ENCODE measurements at regions not wholly inside any gene's neighbourhood (a gene's known extent, or its start where the extent isn't known, plus 50 kb on each side); places are given as distances from the start of the nearest gene placed in this dataset.

- H3K9me3 ChIP-seq = no peaks in the 10 kb centered on the region
- no peak for ATAC-seq (replicated peaks in 1 of 4)
- no peaks in the 10 kb centered on the region for H3K36me3 ChIP-seq (ENCODE audit: control insufficient read depth in 2 of 2, extremely low read depth in 1 of 2, insufficient read depth in 1 of 2, low read length in 1 of 2)
- H3K27me3 Mint-ChIP-seq = no peaks in the 10 kb centered on the region
- H3K9me3 Mint-ChIP-seq = peaks cover 0 to 17% (median 3%) of the 10 kb centered on the region in 3 donors
- no peaks in the 10 kb centered on the region for H3K27me3 ChIP-seq (replicated peaks in 1 of 2; ENCODE audit: control insufficient read depth in 2 of 2, extremely low read depth in 1 of 2, insufficient read depth in 2 of 2, low read length in 1 of 2)
- H3K27ac ChIP-seq (ENCODE audit: low read length) = no peak overlapping the region
- DNase-seq = no peak
- CTCF ChIA-PET = no interaction called here
- H3K4me1 Mint-ChIP-seq = no peaks in the 10 kb centered on the region
- H3K27ac Mint-ChIP-seq = no peak overlapping the region
- no peaks in the 10 kb centered on the region for H3K36me3 Mint-ChIP-seq
- 100% methylated on average over 1 of the region's 4 CpGs for WGBS (ENCODE audit: insufficient coverage)
- H3K4me1 ChIP-seq (ENCODE audit: control insufficient read depth in 1 of 2, extremely low read depth in 1 of 2, insufficient read depth in 2 of 2, low read length in 2 of 2) = no peaks in the 10 kb centered on the region
- POLR2A ChIA-PET = no interaction called here
- H3K4me3 ChIP-seq (ENCODE audit: control insufficient read depth in 1 of 2, extremely low read depth in 1 of 2, low read length in 1 of 2) = no peak overlapping the region
- no peak overlapping the region for H3K4me3 Mint-ChIP-seq
Observed at GRCh38 chr7:15916681-15917380, 230.3 kb upstream of the MEOX2 start.

GRCh38 chr7:15915686-15916293, 229.3 kb upstream of the MEOX2 start:
- Histone ChIP-seq H3K27me3 (replicated peaks in 1 of 2; ENCODE audit: control insufficient read depth in 2 of 2, extremely low read depth in 1 of 2, insufficient read depth in 2 of 2, low read length in 1 of 2) (no peaks in the 10 kb centered on the region), H3K4me1 (ENCODE audit: control insufficient read depth in 1 of 2, extremely low read depth in 1 of 2, insufficient read depth in 2 of 2, low read length in 2 of 2) (no peaks in the 10 kb centered on the region), H3K36me3 (ENCODE audit: control insufficient read depth in 2 of 2, extremely low read depth in 1 of 2, insufficient read depth in 1 of 2, low read length in 1 of 2) (no peaks in the 10 kb centered on the region), H3K27ac (ENCODE audit: low read length) (no peak overlapping the region), H3K9me3 (no peaks in the 10 kb centered on the region), H3K4me3 (ENCODE audit: control insufficient read depth in 1 of 2, extremely low read depth in 1 of 2, low read length in 1 of 2) (no peak overlapping the region)
- WGBS (ENCODE audit: insufficient coverage) = 80% methylated on average over 1 of the region's 6 CpGs
- ATAC-seq (replicated peaks in 1 of 4) = no peak
- no peaks in the 10 kb centered on the region for H3K27me3 Mint-ChIP-seq
- H3K9me3 Mint-ChIP-seq = peaks cover 0 to 14% (median 3%) of the 10 kb centered on the region in 3 donors
- no peak for DNase-seq
- POLR2A ChIA-PET = no interaction called here
- CTCF ChIA-PET = interaction anchor here in 1 of 2 donors (0.7 kb wide), 1 partner anchor 51 kb away, joined by 5 read pairs; no protein-coding TSS in a partner anchor
- H3K36me3 Mint-ChIP-seq = no peaks in the 10 kb centered on the region
- no peaks in the 10 kb centered on the region for H3K4me1 Mint-ChIP-seq
- no peak overlapping the region for H3K27ac Mint-ChIP-seq
- no peak overlapping the region for H3K4me3 Mint-ChIP-seq

GRCh38 chr7:15914611-15915010, 228.1 kb upstream of the MEOX2 start:
- DNase-seq (no peak), ATAC-seq (replicated peaks in 1 of 4) (no peak)
- Mint-ChIP-seq H3K4me1 (no peaks in the 10 kb centered on the region), H3K27me3 (no peaks in the 10 kb centered on the region), H3K4me3 (no peak overlapping the region), H3K9me3 (peaks cover 0 to 14% (median 3%) of the 10 kb centered on the region in 3 donors), H3K27ac (no peak overlapping the region), H3K36me3 (no peaks in the 10 kb centered on the region)
- Histone ChIP-seq H3K4me1 (ENCODE audit: control insufficient read depth in 1 of 2, extremely low read depth in 1 of 2, insufficient read depth in 2 of 2, low read length in 2 of 2) (no peaks in the 10 kb centered on the region), H3K27me3 (replicated peaks in 1 of 2; ENCODE audit: control insufficient read depth in 2 of 2, extremely low read depth in 1 of 2, insufficient read depth in 2 of 2, low read length in 1 of 2) (no peaks in the 10 kb centered on the region), H3K9me3 (no peaks in the 10 kb centered on the region), H3K27ac (ENCODE audit: low read length) (no peak overlapping the region), H3K36me3 (ENCODE audit: control insufficient read depth in 2 of 2, extremely low read depth in 1 of 2, insufficient read depth in 1 of 2, low read length in 1 of 2) (no peaks in the 10 kb centered on the region), H3K4me3 (ENCODE audit: control insufficient read depth in 1 of 2, extremely low read depth in 1 of 2, low read length in 1 of 2) (no peak overlapping the region)
- WGBS (ENCODE audit: insufficient coverage) = no CpG with 5 or more reads among the region's 2 CpGs
- ChIA-PET CTCF (no interaction called here), POLR2A (no interaction called here)

GRCh38 chr7:15906436-15906835, 220.0 kb upstream of the MEOX2 start:
- no peak for DNase-seq
- no peaks in the 10 kb centered on the region for H3K36me3 Mint-ChIP-seq
- peaks cover 8 to 16% (median 9%) of the 10 kb centered on the region in 3 donors for H3K9me3 Mint-ChIP-seq
- no peaks in the 10 kb centered on the region for H3K27me3 ChIP-seq (replicated peaks in 1 of 2; ENCODE audit: control insufficient read depth in 2 of 2, extremely low read depth in 1 of 2, insufficient read depth in 2 of 2, low read length in 1 of 2)
- no peak overlapping the region for H3K4me3 ChIP-seq (ENCODE audit: control insufficient read depth in 1 of 2, extremely low read depth in 1 of 2, low read length in 1 of 2)
- H3K27ac ChIP-seq (ENCODE audit: low read length) = no peak overlapping the region
- no peak for ATAC-seq (replicated peaks in 1 of 4)
- H3K27ac Mint-ChIP-seq = no peak overlapping the region
- no peaks in the 10 kb centered on the region for H3K36me3 ChIP-seq (ENCODE audit: control insufficient read depth in 2 of 2, extremely low read depth in 1 of 2, insufficient read depth in 1 of 2, low read length in 1 of 2)
- CTCF ChIA-PET = no interaction called here
- no peaks in the 10 kb centered on the region for H3K9me3 ChIP-seq
- no peaks in the 10 kb centered on the region for H3K4me1 Mint-ChIP-seq
- no CpG with 5 or more reads among the region's 1 CpG for WGBS (ENCODE audit: insufficient coverage)
- POLR2A ChIA-PET = no interaction called here
- H3K4me3 Mint-ChIP-seq = no peak overlapping the region
- no peaks in the 10 kb centered on the region for H3K27me3 Mint-ChIP-seq
- no peaks in the 10 kb centered on the region for H3K4me1 ChIP-seq (ENCODE audit: control insufficient read depth in 1 of 2, extremely low read depth in 1 of 2, insufficient read depth in 2 of 2, low read length in 2 of 2)

GRCh38 chr7:15905251-15906040, 219.0 kb upstream of the MEOX2 start:
- ChIA-PET CTCF (no interaction called here), POLR2A (no interaction called here)
- no peaks in the 10 kb centered on the region for H3K36me3 ChIP-seq (ENCODE audit: control insufficient read depth in 2 of 2, extremely low read depth in 1 of 2, insufficient read depth in 1 of 2, low read length in 1 of 2)
- no peaks in the 10 kb centered on the region for H3K27me3 ChIP-seq (replicated peaks in 1 of 2; ENCODE audit: control insufficient read depth in 2 of 2, extremely low read depth in 1 of 2, insufficient read depth in 2 of 2, low read length in 1 of 2)
- no peaks in the 10 kb centered on the region for H3K27me3 Mint-ChIP-seq
- no peaks in the 10 kb centered on the region for H3K36me3 Mint-ChIP-seq
- H3K27ac ChIP-seq (ENCODE audit: low read length) = no peak overlapping the region
- no peak overlapping the region for H3K4me3 ChIP-seq (ENCODE audit: control insufficient read depth in 1 of 2, extremely low read depth in 1 of 2, low read length in 1 of 2)
- no peak for ATAC-seq (replicated peaks in 1 of 4)
- H3K4me3 Mint-ChIP-seq = no peak overlapping the region
- DNase-seq = no peak
- peaks cover 9 to 16% (median 10%) of the 10 kb centered on the region in 3 donors for H3K9me3 Mint-ChIP-seq
- H3K9me3 ChIP-seq = no peaks in the 10 kb centered on the region
- no peaks in the 10 kb centered on the region for H3K4me1 Mint-ChIP-seq
- no peaks in the 10 kb centered on the region for H3K4me1 ChIP-seq (ENCODE audit: control insufficient read depth in 1 of 2, extremely low read depth in 1 of 2, insufficient read depth in 2 of 2, low read length in 2 of 2)
- H3K27ac Mint-ChIP-seq = no peak overlapping the region
- 59% methylated on average over 4 of the region's 8 CpGs for WGBS (ENCODE audit: insufficient coverage)

GRCh38 chr7:15891151-15891881, 204.8 kb upstream of the MEOX2 start:
- no peak for ATAC-seq (replicated peaks in 1 of 4)
- ChIA-PET POLR2A (no interaction called here), CTCF (interaction anchor here in 1 of 2 donors (0.6 kb wide), 2 partner anchors 65 to 143 kb away, joined by 3 read pairs; no protein-coding TSS in a partner anchor)
- no peak overlapping the region for H3K27ac ChIP-seq (ENCODE audit: low read length)
- peaks cover 7 to 21% (median 12%) of the 10 kb centered on the region in 3 donors for H3K9me3 Mint-ChIP-seq
- no peak overlapping the region for H3K27ac Mint-ChIP-seq
- no peaks in the 10 kb centered on the region for H3K4me1 Mint-ChIP-seq
- no peaks in the 10 kb centered on the region for H3K36me3 Mint-ChIP-seq
- H3K27me3 ChIP-seq (replicated peaks in 1 of 2; ENCODE audit: control insufficient read depth in 2 of 2, extremely low read depth in 1 of 2, insufficient read depth in 2 of 2, low read length in 1 of 2) = no peaks in the 10 kb centered on the region
- no peaks in the 10 kb centered on the region for H3K4me1 ChIP-seq (ENCODE audit: control insufficient read depth in 1 of 2, extremely low read depth in 1 of 2, insufficient read depth in 2 of 2, low read length in 2 of 2)
- no peak overlapping the region for H3K4me3 Mint-ChIP-seq
- no peaks in the 10 kb centered on the region for H3K27me3 Mint-ChIP-seq
- no peaks in the 10 kb centered on the region for H3K9me3 ChIP-seq
- H3K4me3 ChIP-seq (ENCODE audit: control insufficient read depth in 1 of 2, extremely low read depth in 1 of 2, low read length in 1 of 2) = no peak overlapping the region
- no peaks in the 10 kb centered on the region for H3K36me3 ChIP-seq (ENCODE audit: control insufficient read depth in 2 of 2, extremely low read depth in 1 of 2, insufficient read depth in 1 of 2, low read length in 1 of 2)
- no peak for DNase-seq
